HG02759 (cell line): ENCODE measurements at regions not wholly inside any gene's neighbourhood (a gene's known extent, or its start where the extent isn't known, plus 50 kb on each side); places are given as distances from the start of the nearest gene placed in this dataset.

Experiments
- ATAC-seq: cut with Tn5 transposase; IDR thresholded peaks from one replicate; pipeline ENCODE4 v1.9.1; 2021; ENCODE audit warnings: mild to moderate bottlenecking, moderate library complexity; ENCODE audit not compliant: unreplicated experiment

DNA sequence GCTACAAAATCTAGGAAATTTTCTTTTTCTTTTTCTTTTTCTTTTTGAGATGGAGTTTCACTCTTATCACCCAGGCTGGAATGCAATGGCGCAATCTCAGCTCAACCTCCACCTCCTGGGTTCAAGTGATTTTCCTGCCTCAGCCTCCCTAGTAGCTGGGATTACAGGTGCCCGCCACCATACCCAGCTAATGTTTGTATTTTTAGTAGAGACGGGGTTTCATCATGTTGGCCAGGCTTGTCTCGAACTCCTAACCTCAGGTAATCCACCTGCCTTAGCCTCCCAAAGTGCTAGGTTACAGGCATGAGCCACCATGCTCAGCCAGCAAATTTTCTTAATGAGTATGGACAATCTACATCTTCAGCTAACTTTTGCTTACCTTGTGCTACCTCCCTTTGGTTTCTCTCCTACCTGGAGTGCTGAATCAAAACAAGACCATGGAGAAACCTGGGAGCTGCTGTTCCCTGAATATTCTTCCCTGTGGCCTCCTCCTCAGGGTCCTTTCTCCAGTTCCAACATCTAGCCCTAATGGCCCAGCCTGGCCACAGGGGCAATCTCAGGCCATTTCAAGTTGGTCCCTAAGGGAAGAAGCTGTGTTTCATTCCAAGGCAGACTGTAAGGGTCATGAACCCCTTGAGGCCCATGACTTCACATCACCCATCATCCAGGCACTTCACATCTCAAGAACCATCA is 74.6 kb upstream of the EGLN3 start:
- no peak for ATAC-seq

DNA sequence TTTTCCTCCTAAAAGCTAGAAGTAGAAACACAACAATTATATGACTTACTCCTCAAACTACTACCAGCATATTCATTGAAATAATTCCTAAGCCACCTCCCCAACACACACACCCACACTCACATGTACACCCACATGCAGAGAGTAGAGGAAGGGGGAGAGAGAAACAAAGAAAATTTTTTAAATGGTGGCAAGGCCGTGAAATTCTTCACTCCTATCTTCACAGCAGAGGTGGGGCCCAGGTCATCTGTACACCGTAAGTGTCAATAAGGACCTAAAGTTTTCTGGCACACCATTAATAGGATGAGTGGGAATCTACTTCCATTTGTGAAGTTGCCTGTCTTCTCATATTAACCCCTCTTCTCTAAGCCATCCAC is 73.9 kb upstream of the EGLN3 start:
- ATAC-seq: no peak

DNA sequence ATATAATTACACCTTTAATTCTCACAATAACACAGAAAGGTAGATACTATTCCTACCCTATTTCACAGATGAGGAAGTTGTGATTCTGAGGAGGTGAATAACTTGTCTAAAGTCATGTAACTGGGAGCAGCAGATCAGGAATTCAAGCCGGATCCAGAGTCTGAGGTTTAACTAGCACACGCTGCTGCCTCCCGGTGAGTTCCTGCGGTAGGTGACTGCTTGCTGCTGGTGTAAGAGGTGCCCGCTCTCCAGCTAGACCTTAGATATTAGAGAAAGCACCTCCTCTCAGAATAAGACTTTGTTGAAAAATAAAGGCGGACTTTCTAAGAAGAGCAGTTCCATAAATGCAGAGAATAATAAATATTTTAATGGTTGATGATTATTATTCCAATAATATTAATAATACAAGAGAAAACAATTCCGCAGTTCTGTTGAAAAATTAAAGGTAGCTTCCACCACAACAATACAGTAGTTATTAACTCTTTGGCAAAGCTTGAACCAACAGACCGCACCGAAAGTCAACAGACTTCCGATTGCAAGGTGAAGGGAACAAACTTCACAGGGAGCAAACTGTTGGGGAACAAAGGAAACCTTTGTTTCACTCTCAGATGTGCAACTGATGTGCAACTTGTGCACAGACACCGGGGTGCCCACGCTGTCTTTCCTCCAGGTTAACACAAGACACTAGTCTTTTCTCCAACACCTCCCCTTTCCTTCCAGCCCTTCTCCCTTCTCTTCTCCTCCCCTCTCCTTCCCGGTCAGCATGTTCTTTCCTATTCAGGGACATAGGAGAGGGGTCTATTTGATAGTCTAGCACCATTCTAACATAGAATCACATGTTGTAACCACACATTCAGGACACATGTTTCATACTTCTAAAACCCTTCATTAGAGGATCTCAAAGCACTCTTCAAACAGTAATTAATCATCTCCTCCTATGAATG is 73.2 kb upstream of the EGLN3 start:
- ATAC-seq: no peak

DNA sequence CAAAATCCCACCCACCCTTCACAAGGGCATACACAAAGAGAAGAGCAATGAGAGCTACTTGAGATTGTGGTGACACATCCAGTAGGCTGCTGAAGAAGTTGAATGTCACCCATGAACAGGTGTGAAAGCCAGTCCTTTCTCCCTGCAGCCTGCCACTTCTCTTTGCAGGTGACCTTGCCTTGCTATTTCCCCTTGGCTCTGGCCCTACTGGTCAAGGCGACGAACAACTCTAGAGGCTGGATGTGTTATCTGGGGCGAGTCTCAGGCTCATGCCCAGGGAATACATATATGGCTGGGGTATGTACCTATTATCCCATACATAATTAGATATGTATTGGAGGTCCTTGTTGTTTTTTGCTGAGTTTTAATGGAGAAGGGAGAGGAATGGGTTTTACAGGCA is 70.2 kb upstream of the EGLN3 start:
- ATAC-seq: no peak

DNA sequence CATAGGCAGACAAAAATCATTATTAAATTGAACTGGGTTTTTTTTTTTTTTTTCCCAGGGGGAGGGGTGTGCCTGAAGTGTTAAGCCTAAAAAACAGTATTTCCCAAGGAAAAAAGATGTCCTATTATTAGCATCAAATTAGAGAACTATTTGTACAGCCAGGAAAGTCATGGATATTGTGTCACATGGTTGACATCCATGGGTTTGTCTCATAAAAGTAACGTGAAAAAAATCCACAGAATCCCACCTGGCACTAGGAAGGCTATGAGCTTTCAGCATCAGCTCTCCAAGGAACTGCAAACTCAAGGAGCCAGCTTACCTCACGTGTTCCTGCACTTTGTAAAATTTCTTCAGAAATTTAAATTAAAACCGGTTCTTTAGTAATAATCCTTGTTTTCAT is 69.1 kb upstream of the EGLN3 start:
- ATAC-seq: no peak

DNA sequence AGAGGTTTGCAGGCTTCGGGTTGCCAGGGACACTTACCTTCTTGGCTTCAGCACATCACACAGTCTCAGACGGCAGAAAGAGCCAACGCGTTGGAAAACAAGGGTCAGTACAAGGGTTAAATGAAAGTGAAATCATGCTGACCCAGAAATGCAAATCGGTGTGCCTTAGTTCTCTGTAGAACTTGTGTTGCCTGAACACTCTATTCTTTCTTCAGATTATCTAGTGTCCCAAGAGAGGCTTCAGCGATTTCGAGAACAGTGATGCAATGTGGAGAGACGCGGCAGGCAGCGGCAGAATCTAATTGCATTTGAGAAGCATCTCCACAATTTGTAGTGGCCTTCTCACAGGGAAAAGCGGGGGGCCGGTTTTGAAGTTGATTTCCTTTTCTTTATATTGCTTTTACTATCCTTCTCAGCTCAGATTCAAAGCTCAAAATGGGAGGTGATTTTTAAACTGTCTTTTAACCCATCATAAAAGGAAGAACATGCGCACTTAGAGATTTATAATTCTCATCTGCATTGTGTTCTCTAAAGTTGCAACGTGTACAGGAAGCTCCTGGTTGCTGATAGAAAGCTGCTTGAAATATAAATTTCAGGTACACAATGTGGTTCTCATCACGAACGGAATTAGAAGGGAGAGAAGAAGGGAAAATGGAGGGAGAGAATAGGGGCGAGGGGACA is 67.8 kb upstream of the EGLN3 start:
- peak; percentile 82 for ATAC-seq

DNA sequence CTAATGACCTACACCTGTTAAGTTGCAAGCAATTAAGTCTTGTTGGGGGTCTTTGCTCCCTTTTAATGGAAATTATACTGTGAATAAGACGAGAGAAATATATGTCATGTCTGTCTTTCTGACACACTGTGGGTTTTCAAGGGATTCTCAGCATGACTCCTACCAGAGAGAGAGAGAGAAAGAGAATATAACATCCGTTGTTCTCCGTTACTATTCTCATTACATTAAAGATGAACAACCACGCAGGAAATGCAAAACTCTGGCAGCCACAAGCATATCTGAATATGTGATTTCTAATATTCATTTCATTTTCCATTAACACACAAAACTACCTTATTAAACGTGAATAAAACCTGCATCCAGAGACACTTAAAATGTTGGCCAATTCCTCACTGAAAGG is 67.3 kb upstream of the EGLN3 start:
- ATAC-seq: peak; percentile 27

DNA sequence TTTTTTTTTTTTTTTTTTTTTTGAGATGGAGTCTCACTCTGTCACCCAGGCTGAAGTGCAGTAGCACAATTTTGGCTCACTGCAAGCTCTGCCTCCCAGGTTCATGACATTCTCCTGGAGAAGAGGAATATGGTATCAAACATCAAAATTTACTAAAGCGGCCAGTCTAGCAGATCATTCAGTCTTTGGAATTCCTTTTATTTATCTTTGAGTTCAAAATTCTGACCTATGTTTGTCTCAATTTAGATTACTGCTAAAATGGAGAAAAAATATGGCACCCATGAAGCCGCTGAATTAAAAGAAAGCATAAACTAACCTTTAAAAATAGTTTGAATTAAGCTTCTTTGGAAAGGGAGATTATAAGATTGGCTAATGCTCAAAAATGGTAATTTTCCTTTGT is 64.5 kb upstream of the EGLN3 start:
- no peak for ATAC-seq

DNA sequence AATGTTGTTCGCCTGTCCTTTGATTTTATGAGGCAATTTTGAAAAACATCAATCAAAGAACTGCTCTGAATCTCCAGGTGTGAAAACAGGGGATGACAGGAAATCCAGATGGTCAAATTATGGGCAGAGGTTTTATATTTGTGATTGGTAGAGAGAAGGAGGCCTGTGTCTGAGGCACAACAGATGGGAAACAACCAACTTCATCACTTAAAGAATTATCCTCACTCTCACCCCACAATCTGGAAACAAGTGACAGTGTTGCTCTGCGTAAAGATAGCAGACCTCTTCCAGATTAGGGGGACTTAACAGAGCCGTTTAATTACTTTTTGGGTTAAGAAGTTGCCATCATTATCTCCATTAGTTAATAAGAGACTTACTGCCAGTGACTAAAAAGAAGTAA is 64.1 kb upstream of the EGLN3 start:
- ATAC-seq: no peak

DNA sequence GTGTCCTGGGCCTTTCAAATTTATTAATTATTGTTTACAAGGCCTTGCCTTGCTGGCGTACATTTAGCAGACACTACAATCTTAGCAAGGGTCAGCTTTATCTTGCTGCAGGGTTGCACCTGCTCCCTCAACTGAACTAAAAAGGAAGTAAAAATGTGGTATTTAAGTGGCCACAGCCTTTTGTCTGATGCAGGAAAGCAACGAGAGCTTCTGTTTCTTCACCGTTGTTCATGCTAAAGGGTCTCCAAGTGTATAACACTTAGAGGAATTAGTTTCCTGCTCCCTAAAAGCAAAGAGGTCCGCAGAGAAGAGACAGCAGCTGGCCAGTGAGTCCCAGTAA is 62.8 kb upstream of the EGLN3 start:
- ATAC-seq: peak; percentile 54

DNA sequence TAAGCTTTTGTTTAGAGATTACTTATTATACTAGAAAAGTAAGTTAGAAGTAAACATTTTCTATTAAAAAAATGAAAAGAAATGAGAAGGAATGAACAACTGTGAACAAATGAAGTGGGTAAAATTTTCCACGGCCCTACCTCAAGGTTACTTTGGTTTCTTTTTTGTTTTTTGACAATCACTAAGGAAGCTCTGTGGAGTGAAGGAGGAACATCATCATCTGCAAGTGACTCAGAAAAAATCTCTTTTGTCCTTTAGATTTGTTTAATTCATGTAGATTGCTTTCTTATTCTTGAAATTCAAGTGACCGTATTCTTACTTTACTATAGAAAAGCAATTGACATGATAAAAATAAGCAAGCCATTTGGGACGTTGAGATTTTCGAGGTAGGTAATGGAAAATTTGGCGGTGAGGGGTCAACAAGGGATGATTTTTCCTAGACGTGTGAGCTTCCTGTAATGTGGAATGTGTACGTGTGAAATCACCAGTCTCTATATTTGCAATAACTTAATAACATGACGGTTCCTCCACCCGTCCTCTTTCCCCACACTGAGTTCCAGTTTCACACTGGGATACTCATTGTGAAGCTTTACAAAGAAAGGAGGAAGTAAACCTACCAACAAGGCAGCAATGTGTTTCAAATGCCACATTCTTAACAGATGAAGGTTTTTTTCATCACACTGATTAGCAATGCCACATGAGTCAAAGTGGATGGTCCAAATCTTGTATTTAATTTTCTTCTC is 62.3 kb upstream of the EGLN3 start:
- ATAC-seq: peak; percentile 77

DNA sequence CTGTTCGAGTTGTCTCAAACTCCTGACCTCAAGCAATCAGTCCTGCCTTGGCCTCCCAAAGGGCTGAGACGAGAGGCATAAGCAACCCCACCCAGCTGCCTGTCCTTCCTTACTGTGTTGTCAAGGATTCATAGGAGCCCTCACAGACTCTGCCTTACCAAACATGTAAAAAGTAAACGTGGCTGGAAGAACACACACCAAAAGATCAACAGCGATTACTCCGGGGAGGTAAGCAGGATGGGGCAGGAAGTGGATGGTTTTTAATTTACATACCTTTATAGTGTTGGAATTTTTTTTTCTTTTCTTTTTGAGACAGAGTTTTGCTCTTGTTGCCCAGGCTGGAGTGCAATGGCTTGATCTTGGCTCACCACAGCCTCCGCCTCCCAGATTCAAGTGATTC is 61.5 kb upstream of the EGLN3 start:
- ATAC-seq: no peak

DNA sequence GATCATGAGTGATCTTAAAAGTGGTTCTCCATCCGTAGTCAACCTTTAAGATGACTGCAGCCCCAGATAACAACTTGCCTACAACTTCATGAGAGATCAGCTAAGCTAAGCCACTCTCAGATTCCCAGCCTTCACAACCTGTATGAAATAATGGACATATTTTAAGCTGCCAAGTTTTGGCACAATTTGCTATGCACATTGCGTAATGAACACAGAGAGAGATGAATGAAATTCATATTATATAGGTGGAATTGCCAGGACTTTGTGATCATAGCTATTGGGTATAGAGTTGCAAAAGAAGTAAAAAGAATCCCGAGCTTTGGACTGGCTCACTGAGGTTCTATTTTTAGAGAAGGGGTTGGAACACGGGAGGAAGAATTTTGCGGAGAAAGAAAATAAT is 59.1 kb upstream of the EGLN3 start:
- ATAC-seq: no peak

DNA sequence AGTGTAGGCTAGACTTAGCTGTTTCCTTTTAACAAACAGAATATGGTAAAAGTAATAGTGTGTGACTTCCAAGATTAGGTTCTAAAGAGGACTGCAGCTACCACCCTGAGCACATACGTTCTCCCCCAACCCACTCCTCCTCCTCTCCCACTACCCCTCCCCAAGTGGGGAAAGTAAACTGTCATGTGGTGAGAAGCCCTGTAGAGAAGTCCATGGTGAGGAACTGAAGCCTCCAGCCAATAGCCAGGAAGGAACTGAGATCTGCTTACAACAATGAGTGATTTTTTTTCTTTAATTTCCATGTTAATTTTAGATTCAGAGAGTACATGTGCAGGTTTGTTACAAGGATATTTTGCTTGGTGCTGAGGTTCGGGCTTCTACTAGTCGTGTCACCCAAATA is 57.0 kb upstream of the EGLN3 start:
- no peak for ATAC-seq

DNA sequence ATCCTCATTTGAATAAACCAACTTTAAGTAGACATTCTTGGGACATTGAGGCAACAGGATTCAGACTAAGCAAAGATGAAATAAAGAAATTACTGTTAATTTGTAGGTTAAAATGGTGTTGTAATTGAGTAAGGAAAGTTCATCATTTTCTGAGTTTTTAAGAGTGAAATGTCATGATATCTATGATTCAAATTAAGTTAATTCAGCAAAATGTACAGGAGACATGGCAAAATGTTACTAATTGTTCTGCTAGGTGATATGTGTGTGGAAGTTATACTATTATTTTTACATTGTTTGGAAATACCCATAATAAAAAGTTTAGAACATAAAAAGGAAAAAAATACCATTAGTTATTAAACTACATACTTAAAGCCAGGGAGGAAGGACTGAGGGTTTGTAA is 55.0 kb upstream of the EGLN3 start:
- no peak for ATAC-seq

DNA sequence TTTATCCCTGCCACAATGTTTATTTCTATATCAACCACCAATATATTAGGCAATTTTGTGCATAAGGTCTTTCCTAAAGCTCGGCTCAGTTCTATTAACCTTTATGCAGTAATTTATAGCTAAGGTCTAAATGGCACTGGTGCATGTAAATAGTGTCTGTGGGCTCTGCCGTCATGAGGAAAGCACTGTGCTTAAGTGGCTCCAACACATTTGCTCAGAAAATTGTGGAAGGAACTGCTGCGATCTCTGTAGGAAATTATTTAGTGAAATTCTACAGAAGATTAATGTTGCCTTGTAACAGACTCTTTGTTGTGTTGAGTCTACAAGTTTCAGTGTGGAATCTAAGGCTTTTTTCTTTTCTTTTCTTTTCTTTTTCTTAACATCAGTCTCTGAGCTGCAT is 54.0 kb upstream of the EGLN3 start:
- no peak for ATAC-seq

DNA sequence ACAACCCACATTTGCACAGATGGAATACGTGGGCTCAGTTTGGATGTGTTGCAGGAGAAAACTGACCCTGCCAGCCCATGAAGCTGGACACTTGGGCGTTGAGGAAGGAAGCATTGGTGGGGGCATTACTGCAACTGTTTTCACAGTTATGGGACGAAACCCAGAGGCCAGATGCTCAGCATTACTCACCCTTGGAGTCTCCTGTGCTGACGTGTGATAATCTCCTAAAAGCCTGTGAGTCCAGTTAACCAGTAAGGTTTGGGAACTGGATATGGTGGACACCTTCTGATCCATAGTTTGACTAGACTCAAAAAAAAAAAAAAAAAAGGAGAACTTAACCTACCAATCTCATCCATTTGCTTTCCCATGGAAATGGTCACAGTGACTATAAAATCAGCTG is 52.8 kb upstream of the EGLN3 start:
- peak; percentile 21 for ATAC-seq

DNA sequence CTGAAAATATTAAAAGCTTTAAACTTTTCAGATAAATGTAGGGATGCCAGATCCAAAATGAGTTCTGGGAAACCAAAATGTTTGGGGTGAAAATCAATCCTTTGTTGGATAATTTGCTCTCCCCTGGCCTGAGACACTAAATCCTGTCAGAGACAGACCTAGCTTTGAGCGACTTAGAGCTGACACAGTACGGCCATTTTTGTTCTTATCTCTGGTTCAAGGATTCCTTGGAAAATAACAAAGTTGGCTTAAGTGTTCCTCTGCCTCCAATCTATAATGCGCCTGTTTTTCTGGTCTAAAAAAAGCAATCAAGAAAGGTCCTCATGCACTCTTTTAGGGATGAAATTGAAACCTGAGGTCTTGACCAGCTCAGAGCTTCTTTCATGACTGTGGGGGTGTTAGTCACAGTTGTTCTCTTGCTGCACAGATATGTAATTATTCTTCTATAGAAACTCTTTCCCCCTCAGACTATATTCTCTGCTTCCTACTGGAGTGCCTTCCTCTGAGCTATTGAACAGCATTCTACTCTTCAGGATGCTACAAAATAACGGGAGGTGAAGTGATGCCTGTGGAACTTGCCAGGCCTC is 52.3 kb upstream of the EGLN3 start:
- peak; percentile 50 for ATAC-seq
